ENCODE measurements at regions not wholly inside any gene's neighbourhood (a gene's known extent, or its start where the extent isn't known, plus 50 kb on each side); places are given as distances from the start of the nearest gene placed in this dataset.
"Not testable (repeated sequence)": the region's sequence is repeated elsewhere in the genome, so short reads cannot be mapped to it uniquely, and the experiment has no call there.

- intact Hi-C loops (cut with DNase I), result no loop called here
Measured at GRCh38 chr6:65984089-65984488, 277.1 kb upstream of the EYS start.

GRCh38 chr6:65979120-65979519 lies 272.1 kb upstream of the EYS start:
- WGBS, 2 donors, result 3 to 32% methylated on average over 2 of the region's 2 CpGs
- Histone ChIP-seq H3K36me3 (ENCODE audit: control insufficient read depth in 1 of 2, insufficient read depth in 2 of 2, low read length in 1 of 2) (no peaks in the 10 kb centered on the region), H3K27ac (ENCODE audit: low read depth in 1 of 2, low read length in 2 of 2) (no peak overlapping the region), H3K9me3 (ENCODE audit: control insufficient read depth, low read length) (no peaks in the 10 kb centered on the region), H3K4me1 (ENCODE audit: control insufficient read depth in 1 of 2, insufficient read depth in 2 of 2, low read length in 2 of 2) (no peaks in the 10 kb centered on the region), H3K4me3 (ENCODE audit: low read length in 2 of 2) (no peak overlapping the region), H3K27me3 (ENCODE audit: control insufficient read depth in 1 of 2, insufficient read depth in 2 of 2, low read length in 1 of 2) (no peaks in the 10 kb centered on the region)
- ATAC-seq (ENCODE audit: low FRiP score) (no peak), DNase-seq (no peak)
- intact Hi-C loops (cut with DNase I), result no loop called here

More at GRCh38 chr6:65984089-65984488, 277.1 kb upstream of the EYS start:
- Histone ChIP-seq H3K4me3 (ENCODE audit: low read length in 2 of 2) (no peak overlapping the region), H3K27me3 (ENCODE audit: control insufficient read depth in 1 of 2, insufficient read depth in 2 of 2, low read length in 1 of 2) (no peaks in the 10 kb centered on the region), H3K4me1 (ENCODE audit: control insufficient read depth in 1 of 2, insufficient read depth in 2 of 2, low read length in 2 of 2) (no peaks in the 10 kb centered on the region), H3K27ac (ENCODE audit: low read depth in 1 of 2, low read length in 2 of 2) (no peak overlapping the region), H3K36me3 (ENCODE audit: control insufficient read depth in 1 of 2, insufficient read depth in 2 of 2, low read length in 1 of 2) (no peaks in the 10 kb centered on the region), H3K9me3 (ENCODE audit: control insufficient read depth, low read length) (no peaks in the 10 kb centered on the region)
- 89 to 94% methylated on average over 2 of the region's 2 CpGs for WGBS, 2 donors
- DNase-seq (no peak), ATAC-seq (ENCODE audit: low FRiP score) (no peak)

GRCh38 chr6:65971252-65971651 lies 264.2 kb upstream of the EYS start:
- H3K27me3 ChIP-seq (ENCODE audit: control insufficient read depth in 1 of 2, insufficient read depth in 2 of 2, low read length in 1 of 2); H3K4me3 ChIP-seq (ENCODE audit: low read length in 2 of 2); H3K27ac ChIP-seq (ENCODE audit: low read depth in 1 of 2, low read length in 2 of 2); H3K4me1 ChIP-seq (ENCODE audit: control insufficient read depth in 1 of 2, insufficient read depth in 2 of 2, low read length in 2 of 2); H3K9me3 ChIP-seq (ENCODE audit: control insufficient read depth, low read length); intact Hi-C loops (cut with DNase I); H3K36me3 ChIP-seq (ENCODE audit: control insufficient read depth in 1 of 2, insufficient read depth in 2 of 2, low read length in 1 of 2); DNase-seq; ATAC-seq (ENCODE audit: low FRiP score): not testable (repeated sequence)
- WGBS, 2 donors, result 83 to 89% methylated on average over 9 of the region's 9 CpGs

GRCh38 chr6:65964261-65964660 lies 257.2 kb upstream of the EYS start:
- intact Hi-C loops (cut with DNase I), result no loop called here
- Histone ChIP-seq H3K9me3 (ENCODE audit: control insufficient read depth, low read length) (no peaks in the 10 kb centered on the region), H3K36me3 (ENCODE audit: control insufficient read depth in 1 of 2, insufficient read depth in 2 of 2, low read length in 1 of 2) (no peaks in the 10 kb centered on the region), H3K27me3 (ENCODE audit: control insufficient read depth in 1 of 2, insufficient read depth in 2 of 2, low read length in 1 of 2) (no peaks in the 10 kb centered on the region), H3K4me3 (ENCODE audit: low read length in 2 of 2) (no peak overlapping the region), H3K27ac (ENCODE audit: low read depth in 1 of 2, low read length in 2 of 2) (no peak overlapping the region), H3K4me1 (ENCODE audit: control insufficient read depth in 1 of 2, insufficient read depth in 2 of 2, low read length in 2 of 2) (no peaks in the 10 kb centered on the region)
- DNase-seq, result no peak
- ATAC-seq (ENCODE audit: low FRiP score), result no peak

- H3K27me3 ChIP-seq (ENCODE audit: control insufficient read depth in 1 of 2, insufficient read depth in 2 of 2, low read length in 1 of 2), result no peaks in the 10 kb centered on the region
- no peak for DNase-seq
- intact Hi-C loops (cut with DNase I), result no loop called here
- 84 to 86% methylated on average over 3 of the region's 3 CpGs for WGBS, 2 donors
- H3K36me3 ChIP-seq (ENCODE audit: control insufficient read depth in 1 of 2, insufficient read depth in 2 of 2, low read length in 1 of 2), result no peaks in the 10 kb centered on the region
- H3K9me3 ChIP-seq (ENCODE audit: control insufficient read depth, low read length), result no peaks in the 10 kb centered on the region
- H3K27ac ChIP-seq (ENCODE audit: low read depth in 1 of 2, low read length in 2 of 2), result no peak overlapping the region
- H3K4me3 ChIP-seq (ENCODE audit: low read length in 2 of 2), result no peak overlapping the region
- ATAC-seq (ENCODE audit: low FRiP score), result no peak
- no peaks in the 10 kb centered on the region for H3K4me1 ChIP-seq (ENCODE audit: control insufficient read depth in 1 of 2, insufficient read depth in 2 of 2, low read length in 2 of 2)
Measured at GRCh38 chr6:65955034-65955433, 248.0 kb upstream of the EYS start.

GRCh38 chr6:65948062-65948461 lies 241.0 kb upstream of the EYS start:
- Histone ChIP-seq H3K27me3 (ENCODE audit: control insufficient read depth in 1 of 2, insufficient read depth in 2 of 2, low read length in 1 of 2) (no peaks in the 10 kb centered on the region), H3K4me1 (ENCODE audit: control insufficient read depth in 1 of 2, insufficient read depth in 2 of 2, low read length in 2 of 2) (no peaks in the 10 kb centered on the region), H3K9me3 (ENCODE audit: control insufficient read depth, low read length) (no peaks in the 10 kb centered on the region), H3K4me3 (ENCODE audit: low read length in 2 of 2) (no peak overlapping the region), H3K27ac (ENCODE audit: low read depth in 1 of 2, low read length in 2 of 2) (no peak overlapping the region), H3K36me3 (ENCODE audit: control insufficient read depth in 1 of 2, insufficient read depth in 2 of 2, low read length in 1 of 2) (no peaks in the 10 kb centered on the region)
- DNase-seq, result no peak
- WGBS, 2 donors, result 61 to 77% methylated on average over 1 of the region's 1 CpG
- ATAC-seq (ENCODE audit: low FRiP score), result no peak
- intact Hi-C loops (cut with DNase I), result no loop called here

GRCh38 chr6:65943548-65943947 lies 236.5 kb upstream of the EYS start:
- no peaks in the 10 kb centered on the region for H3K27me3 ChIP-seq (ENCODE audit: control insufficient read depth in 1 of 2, insufficient read depth in 2 of 2, low read length in 1 of 2)
- no peaks in the 10 kb centered on the region for H3K9me3 ChIP-seq (ENCODE audit: control insufficient read depth, low read length)
- no peaks in the 10 kb centered on the region for H3K4me1 ChIP-seq (ENCODE audit: control insufficient read depth in 1 of 2, insufficient read depth in 2 of 2, low read length in 2 of 2)
- no peaks in the 10 kb centered on the region for H3K36me3 ChIP-seq (ENCODE audit: control insufficient read depth in 1 of 2, insufficient read depth in 2 of 2, low read length in 1 of 2)
- no peak overlapping the region for H3K27ac ChIP-seq (ENCODE audit: low read depth in 1 of 2, low read length in 2 of 2)
- no peak overlapping the region for H3K4me3 ChIP-seq (ENCODE audit: low read length in 2 of 2)
- 48 to 49% methylated on average over 3 of the region's 3 CpGs for WGBS, 2 donors
- intact Hi-C loops (cut with DNase I), result no loop called here
- DNase-seq, result no peak
- no peak for ATAC-seq (ENCODE audit: low FRiP score)

GRCh38 chr6:65943051-65943450 lies 236.0 kb upstream of the EYS start:
- Histone ChIP-seq H3K36me3 (ENCODE audit: control insufficient read depth in 1 of 2, insufficient read depth in 2 of 2, low read length in 1 of 2) (no peaks in the 10 kb centered on the region), H3K4me3 (ENCODE audit: low read length in 2 of 2) (no peak overlapping the region), H3K27me3 (ENCODE audit: control insufficient read depth in 1 of 2, insufficient read depth in 2 of 2, low read length in 1 of 2) (no peaks in the 10 kb centered on the region), H3K4me1 (ENCODE audit: control insufficient read depth in 1 of 2, insufficient read depth in 2 of 2, low read length in 2 of 2) (no peaks in the 10 kb centered on the region), H3K27ac (ENCODE audit: low read depth in 1 of 2, low read length in 2 of 2) (no peak overlapping the region), H3K9me3 (ENCODE audit: control insufficient read depth, low read length) (no peaks in the 10 kb centered on the region)
- ATAC-seq (ENCODE audit: low FRiP score) (no peak), DNase-seq (no peak)
- intact Hi-C loops (cut with DNase I), result no loop called here
- WGBS, 2 donors, result 22 to 37% methylated on average over 3 of the region's 3 CpGs

- Histone ChIP-seq H3K27ac (ENCODE audit: low read depth in 1 of 2, low read length in 2 of 2) (no peak overlapping the region), H3K27me3 (ENCODE audit: control insufficient read depth in 1 of 2, insufficient read depth in 2 of 2, low read length in 1 of 2) (no peaks in the 10 kb centered on the region), H3K4me1 (ENCODE audit: control insufficient read depth in 1 of 2, insufficient read depth in 2 of 2, low read length in 2 of 2) (no peaks in the 10 kb centered on the region), H3K4me3 (ENCODE audit: low read length in 2 of 2) (no peak overlapping the region), H3K36me3 (ENCODE audit: control insufficient read depth in 1 of 2, insufficient read depth in 2 of 2, low read length in 1 of 2) (no peaks in the 10 kb centered on the region), H3K9me3 (ENCODE audit: control insufficient read depth, low read length) (no peaks in the 10 kb centered on the region)
- ATAC-seq (ENCODE audit: low FRiP score), result no peak
- WGBS, 2 donors, result 29 to 42% methylated on average over 2 of the region's 2 CpGs
- DNase-seq, result peak in 1 of 2 donors; percentile 34
- intact Hi-C loops (cut with DNase I), result no loop called here
Measured at GRCh38 chr6:65938000-65938399, 231.0 kb upstream of the EYS start.

Measured in aorta (tissue), 5 donors.